ENCODE measurements at regions not wholly inside any gene's neighbourhood (a gene's known extent, or its start where the extent isn't known, plus 50 kb on each side); places are given as distances from the start of the nearest gene placed in this dataset.
"Not testable (repeated sequence)": the region's sequence is repeated elsewhere in the genome, so short reads cannot be mapped to it uniquely, and the experiment has no call there.

DNA sequence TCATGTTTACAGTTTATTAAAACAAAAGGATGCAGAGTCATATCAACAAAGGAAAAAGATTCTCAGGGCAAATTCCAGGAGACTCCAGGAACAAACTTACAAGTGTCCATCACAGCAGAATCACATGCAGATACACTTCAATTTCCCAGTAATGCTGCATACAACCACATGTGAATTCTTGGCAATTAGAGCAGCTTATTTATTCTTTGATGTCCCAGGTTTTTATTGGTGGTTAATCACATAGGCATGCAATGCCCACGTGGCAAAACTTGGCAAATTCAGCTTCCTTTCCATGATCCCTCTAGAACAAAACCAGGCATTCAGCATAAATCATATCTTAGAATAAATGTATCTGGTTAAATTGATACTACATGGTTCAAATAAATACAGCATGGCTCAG is 376.5 kb upstream of the ZNG1F start:
- TF ChIP-seq, protein P1, sequence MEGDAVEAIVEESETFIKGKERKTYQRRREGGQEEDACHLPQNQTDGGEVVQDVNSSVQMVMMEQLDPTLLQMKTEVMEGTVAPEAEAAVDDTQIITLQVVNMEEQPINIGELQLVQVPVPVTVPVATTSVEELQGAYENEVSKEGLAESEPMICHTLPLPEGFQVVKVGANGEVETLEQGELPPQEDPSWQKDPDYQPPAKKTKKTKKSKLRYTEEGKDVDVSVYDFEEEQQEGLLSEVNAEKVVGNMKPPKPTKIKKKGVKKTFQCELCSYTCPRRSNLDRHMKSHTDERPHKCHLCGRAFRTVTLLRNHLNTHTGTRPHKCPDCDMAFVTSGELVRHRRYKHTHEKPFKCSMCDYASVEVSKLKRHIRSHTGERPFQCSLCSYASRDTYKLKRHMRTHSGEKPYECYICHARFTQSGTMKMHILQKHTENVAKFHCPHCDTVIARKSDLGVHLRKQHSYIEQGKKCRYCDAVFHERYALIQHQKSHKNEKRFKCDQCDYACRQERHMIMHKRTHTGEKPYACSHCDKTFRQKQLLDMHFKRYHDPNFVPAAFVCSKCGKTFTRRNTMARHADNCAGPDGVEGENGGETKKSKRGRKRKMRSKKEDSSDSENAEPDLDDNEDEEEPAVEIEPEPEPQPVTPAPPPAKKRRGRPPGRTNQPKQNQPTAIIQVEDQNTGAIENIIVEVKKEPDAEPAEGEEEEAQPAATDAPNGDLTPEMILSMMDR (conservative IDR thresholded peaks at IDR 0.05; ENCODE audit: low read depth, low read length) = not testable (repeated sequence)
- TF ChIP-seq POLR2A (IDR thresholded peaks at IDR 0.05; ENCODE audit: low read depth, low read length) = not testable (repeated sequence)
- TF ChIP-seq, protein P2, sequence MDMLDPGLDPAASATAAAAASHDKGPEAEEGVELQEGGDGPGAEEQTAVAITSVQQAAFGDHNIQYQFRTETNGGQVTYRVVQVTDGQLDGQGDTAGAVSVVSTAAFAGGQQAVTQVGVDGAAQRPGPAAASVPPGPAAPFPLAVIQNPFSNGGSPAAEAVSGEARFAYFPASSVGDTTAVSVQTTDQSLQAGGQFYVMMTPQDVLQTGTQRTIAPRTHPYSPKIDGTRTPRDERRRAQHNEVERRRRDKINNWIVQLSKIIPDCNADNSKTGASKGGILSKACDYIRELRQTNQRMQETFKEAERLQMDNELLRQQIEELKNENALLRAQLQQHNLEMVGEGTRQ (IDR thresholded peaks at IDR 0.05; ENCODE audit: low read depth, low read length) = not testable (repeated sequence)
